MM.1S (cell line): ENCODE measurements at regions not wholly inside any gene's neighbourhood (a gene's known extent, or its start where the extent isn't known, plus 50 kb on each side); places are given as distances from the start of the nearest gene placed in this dataset.

Source experiments
- DNase-seq: peaks from one replicate; pipeline ENCODE4 v3.0.0-alpha.2; 2015
- H2AFZ ChIP-seq: fragments of 300-600 bp; sonication (generic); 2 replicates; pipeline ENCODE4 v1.6.0; 2016; ENCODE audit warnings: antibody characterized with exemption, low read length
- H3F3A ChIP-seq: fragments of 300-600 bp; sonication (generic); 2 replicates; pipeline ENCODE4 v1.6.1; 2016; ENCODE audit warnings: mild to moderate bottlenecking, antibody characterized with exemption, low read length, moderate library complexity, mixed read lengths; ENCODE audit not compliant: insufficient read depth
- H3K27ac ChIP-seq: fragments of 300-600 bp; sonication (generic); 2 replicates; pipeline ENCODE4 v1.5.1; 2016; ENCODE audit warnings: mild to moderate bottlenecking, low read length
- H3K27me3 ChIP-seq: fragments of 300-600 bp; sonication (generic); replicated peaks from 2 replicates; pipeline ENCODE4 v1.6.0; 2016; ENCODE audit warnings: low read length; ENCODE audit not compliant: insufficient read depth
- H3K36me3 ChIP-seq: fragments of 300-600 bp; sonication (generic); replicated peaks from 2 replicates; pipeline ENCODE4 v1.6.1; 2016; ENCODE audit warnings: mild to moderate bottlenecking, low read length, mixed read lengths; ENCODE audit not compliant: insufficient read depth
- H3K4me1 ChIP-seq: fragments of 300-600 bp; sonication (generic); 2 replicates; pipeline ENCODE4 v1.6.1; 2016; ENCODE audit warnings: low read length, mixed read lengths
- H3K4me2 ChIP-seq: fragments of 300-600 bp; sonication (generic); 2 replicates; pipeline ENCODE4 v1.6.0; 2016; ENCODE audit warnings: low read depth, low read length
- H3K4me3 ChIP-seq: fragments of 300-600 bp; sonication (generic); 2 replicates; pipeline ENCODE4 v1.5.1; 2016; ENCODE audit warnings: low read length, mixed read lengths
- H3K79me2 ChIP-seq: fragments of 300-600 bp; sonication (generic); 2 replicates; pipeline ENCODE4 v1.6.1; 2016; ENCODE audit warnings: mixed run types, low read length, mixed read lengths
- H3K9ac ChIP-seq: fragments of 300-600 bp; sonication (generic); 2 replicates; pipeline ENCODE4 v1.6.1; 2016; ENCODE audit warnings: low read length, mixed read lengths
- H3K9me2 ChIP-seq: fragments of 300-600 bp; sonication (generic); replicated peaks from 2 replicates; pipeline ENCODE4 v1.6.1; 2016; ENCODE audit warnings: mild to moderate bottlenecking, low read length, mixed read lengths; ENCODE audit not compliant: insufficient read depth
- H3K9me3 ChIP-seq: fragments of 300-600 bp; sonication (generic); replicated peaks from 2 replicates; pipeline ENCODE4 v1.6.1; 2016; ENCODE audit warnings: mild to moderate bottlenecking, low read length, mixed read lengths; ENCODE audit not compliant: insufficient read depth
- H4K20me1 ChIP-seq: fragments of 300-600 bp; sonication (generic); 2 replicates; pipeline ENCODE4 v1.6.1; 2016; ENCODE audit warnings: mild to moderate bottlenecking, low read length, moderate library complexity, mixed read lengths; ENCODE audit not compliant: insufficient read depth
- CTCF ChIP-seq: fragments of 300-600 bp; sonication (generic); IDR thresholded peaks from 2 replicates; pipeline ENCODE4 v1.5.1; 2016; ENCODE audit warnings: antibody characterized with exemption, low read length, mixed read lengths
- EZH2 ChIP-seq: fragments of 300-600 bp; sonication (generic); optimal IDR thresholded peaks from 2 replicates; pipeline ENCODE3; 2017; ENCODE audit warnings: low read depth, mild to moderate bottlenecking, antibody characterized with exemption, low read length, mixed read lengths
- EZH2phosphoT487 ChIP-seq: fragments of 300-600 bp; sonication (generic); IDR thresholded peaks from 2 replicates; pipeline ENCODE4 v1.6.1; 2018; ENCODE audit warnings: antibody characterized with exemption, low read length

GRCh38 chr7:122219253-122219865 is 75.3 kb upstream of the AASS start:
- Histone ChIP-seq H2AFZ (no peak overlapping the region), H3K4me3 (no peak overlapping the region), H3K79me2 (no peaks in the 10 kb centered on the region), H3F3A (no peaks in the 10 kb centered on the region), H3K4me2 (no peak overlapping the region), H3K9me2 (no peaks in the 10 kb centered on the region), H3K27me3 (no peaks in the 10 kb centered on the region), H3K27ac (no peak overlapping the region), H3K4me1 (no peaks in the 10 kb centered on the region), H3K9ac (no peak overlapping the region), H3K9me3 (no peaks in the 10 kb centered on the region), H3K36me3 (no peaks in the 10 kb centered on the region), H4K20me1 (no peaks in the 10 kb centered on the region)
- TF ChIP-seq EZH2phosphoT487 (no peak), EZH2 (no peak), CTCF (peak; percentile 86)
- DNase-seq = peak; percentile 67

- Histone ChIP-seq H2AFZ (no peak overlapping the region), H4K20me1 (no peaks in the 10 kb centered on the region), H3K4me2 (no peak overlapping the region), H3K9me2 (no peaks in the 10 kb centered on the region), H3K4me3 (no peak overlapping the region), H3K27me3 (no peaks in the 10 kb centered on the region), H3K36me3 (no peaks in the 10 kb centered on the region), H3K4me1 (peaks cover 15% of the 10 kb centered on the region), H3K9me3 (no peaks in the 10 kb centered on the region), H3K79me2 (no peaks in the 10 kb centered on the region), H3K27ac (no peak overlapping the region), H3F3A (peaks cover 11% of the 10 kb centered on the region), H3K9ac (no peak overlapping the region)
- TF ChIP-seq CTCF = no peak
- TF ChIP-seq EZH2phosphoT487 = no peak
- TF ChIP-seq EZH2 = no peak
- DNase-seq = no peak
Observed at GRCh38 chr7:122217125-122217524, 73.1 kb upstream of the AASS start.

GRCh38 chr7:122212754-122213153 is 68.7 kb upstream of the AASS start:
- no peak for TF ChIP-seq EZH2phosphoT487
- TF ChIP-seq EZH2 = no peak
- no peak for TF ChIP-seq CTCF
- peak overlapping the region; percentile 26 for H3K4me2 ChIP-seq

More at GRCh38 chr7:122212754-122213153, 68.7 kb upstream of the AASS start:
- peaks cover 25% of the 10 kb centered on the region for H3F3A ChIP-seq
- no peak overlapping the region for H3K4me3 ChIP-seq
- H3K4me1 ChIP-seq = peaks cover 30% of the 10 kb centered on the region
- 0 out of 2 replicates have a peak overlapping the region, but pooled peaks have one; percentile 7 for H2AFZ ChIP-seq
- no peaks in the 10 kb centered on the region for H3K9me2 ChIP-seq
- peak; percentile 82 for DNase-seq
- no peaks in the 10 kb centered on the region for H4K20me1 ChIP-seq
- H3K36me3 ChIP-seq = no peaks in the 10 kb centered on the region
- H3K27me3 ChIP-seq = no peaks in the 10 kb centered on the region
- H3K27ac ChIP-seq = peak overlapping the region; percentile 60
- H3K9me3 ChIP-seq = no peaks in the 10 kb centered on the region
- H3K79me2 ChIP-seq = no peaks in the 10 kb centered on the region
- H3K9ac ChIP-seq = no peak overlapping the region
